HG03025 (cell line): ENCODE measurements at regions not wholly inside any gene's neighbourhood (a gene's known extent, or its start where the extent isn't known, plus 50 kb on each side); places are given as distances from the start of the nearest gene placed in this dataset.

Experiments used
- ATAC-seq: cut with Tn5 transposase; IDR thresholded peaks from one replicate; pipeline ENCODE4 v1.9.1; 2021; ENCODE audit warnings: mild to moderate bottlenecking, moderate library complexity; ENCODE audit not compliant: unreplicated experiment, low FRiP score

- ATAC-seq = no peak
These were observed 620.1 kb upstream of the GCFC2 start for GRCh38 chr2:76330865-76331264.

- ATAC-seq = no peak
These were observed 615.9 kb upstream of the GCFC2 start for GRCh38 chr2:76326636-76327035.

- ATAC-seq = no peak
These were observed 612.7 kb upstream of the GCFC2 start for GRCh38 chr2:76323381-76323780.

GRCh38 chr2:76320716-76321115 is 610.0 kb upstream of the GCFC2 start:
- no peak for ATAC-seq

GRCh38 chr2:76318848-76319360 is 608.2 kb upstream of the GCFC2 start:
- no peak for ATAC-seq

- no peak for ATAC-seq
These were observed 606.0 kb upstream of the GCFC2 start for GRCh38 chr2:76316691-76317090.

GRCh38 chr2:76314271-76315020 is 603.7 kb upstream of the GCFC2 start:
- ATAC-seq = no peak

GRCh38 chr2:76312236-76312635 is 601.5 kb upstream of the GCFC2 start:
- no peak for ATAC-seq

- no peak for ATAC-seq
These were observed 601.0 kb upstream of the GCFC2 start for GRCh38 chr2:76311728-76312127.

GRCh38 chr2:76310894-76311633 is 600.3 kb upstream of the GCFC2 start:
- ATAC-seq = no peak

- ATAC-seq = no peak
These were observed 596.8 kb upstream of the GCFC2 start for GRCh38 chr2:76307495-76307894.

- ATAC-seq = no peak
These were observed 587.3 kb upstream of the GCFC2 start for GRCh38 chr2:76298041-76298440.

GRCh38 chr2:76296438-76296837 is 585.7 kb upstream of the GCFC2 start:
- no peak for ATAC-seq

- no peak for ATAC-seq
These were observed 585.0 kb upstream of the GCFC2 start for GRCh38 chr2:76295762-76296161.

- ATAC-seq = no peak
These were observed 577.9 kb upstream of the GCFC2 start for GRCh38 chr2:76288598-76288997.

- ATAC-seq = no peak
These were observed 577.4 kb upstream of the GCFC2 start for GRCh38 chr2:76288146-76288545.

GRCh38 chr2:76283350-76283749 is 572.6 kb upstream of the GCFC2 start:
- no peak for ATAC-seq

- ATAC-seq = no peak
These were observed 570.6 kb upstream of the GCFC2 start for GRCh38 chr2:76281156-76281841.

GRCh38 chr2:76280686-76281085 is 570.0 kb upstream of the GCFC2 start:
- no peak for ATAC-seq

- ATAC-seq = no peak
These were observed 568.4 kb upstream of the GCFC2 start for GRCh38 chr2:76279142-76279541.

GRCh38 chr2:76275788-76276187 is 565.1 kb upstream of the GCFC2 start:
- ATAC-seq = no peak
